Cardiac fibroblast (primary cell): ENCODE measurements at regions not wholly inside any gene's neighbourhood (a gene's known extent, or its start where the extent isn't known, plus 50 kb on each side); places are given as distances from the start of the nearest gene placed in this dataset.

Experiments used
- DNase-seq, 2 donors: peaks; one replicate each; pipeline versions ENCODE4 v3.0.0 to v3.0.0-alpha.2; 2010; ENCODE audit warnings: low read depth in 2 of 2
- H3K4me3 ChIP-seq, 2 donors: replicated peaks in 1 of 2; 1 replicate in 1 of 2; 2 replicates in 1 of 2; pipeline ENCODE4 v1.5.1; 2011; ENCODE audit warnings: low read depth in 2 of 2, low read length in 2 of 2, mild to moderate bottlenecking in 2 of 2, moderate library complexity in 1 of 2
- CTCF ChIP-seq: IDR thresholded peaks from one replicate; pipeline ENCODE4 v1.5.1; 2011; ENCODE audit warnings: low read depth, mild to moderate bottlenecking, low read length, inconsistent platforms

GRCh38 chr13:78845656-78846365 is 186.9 kb upstream of the OBI1 start:
- DNase-seq: no peak
- no peak overlapping the region for H3K4me3 ChIP-seq
- TF ChIP-seq CTCF: no peak

DNA sequence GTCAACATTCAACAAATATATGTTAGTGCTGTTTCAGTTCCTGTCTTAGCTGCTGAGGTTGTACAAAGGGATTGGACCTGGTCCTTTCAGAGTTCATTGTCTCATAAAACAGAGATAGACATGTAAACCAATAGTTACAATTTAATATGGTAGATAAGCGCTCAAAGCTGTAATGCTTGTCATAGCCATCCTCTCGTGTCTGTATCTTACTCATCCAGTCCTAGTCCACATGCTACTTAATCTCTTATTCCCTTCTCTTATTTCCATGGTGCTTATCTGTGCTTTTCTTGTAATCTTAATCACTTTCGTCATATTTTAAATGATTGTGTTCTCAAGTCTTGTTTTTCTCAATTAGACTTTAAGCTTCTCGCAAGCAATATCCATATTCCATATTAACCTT is 185.2 kb upstream of the OBI1 start:
- TF ChIP-seq CTCF: no peak
- no peak overlapping the region for H3K4me3 ChIP-seq
- no peak for DNase-seq

DNA sequence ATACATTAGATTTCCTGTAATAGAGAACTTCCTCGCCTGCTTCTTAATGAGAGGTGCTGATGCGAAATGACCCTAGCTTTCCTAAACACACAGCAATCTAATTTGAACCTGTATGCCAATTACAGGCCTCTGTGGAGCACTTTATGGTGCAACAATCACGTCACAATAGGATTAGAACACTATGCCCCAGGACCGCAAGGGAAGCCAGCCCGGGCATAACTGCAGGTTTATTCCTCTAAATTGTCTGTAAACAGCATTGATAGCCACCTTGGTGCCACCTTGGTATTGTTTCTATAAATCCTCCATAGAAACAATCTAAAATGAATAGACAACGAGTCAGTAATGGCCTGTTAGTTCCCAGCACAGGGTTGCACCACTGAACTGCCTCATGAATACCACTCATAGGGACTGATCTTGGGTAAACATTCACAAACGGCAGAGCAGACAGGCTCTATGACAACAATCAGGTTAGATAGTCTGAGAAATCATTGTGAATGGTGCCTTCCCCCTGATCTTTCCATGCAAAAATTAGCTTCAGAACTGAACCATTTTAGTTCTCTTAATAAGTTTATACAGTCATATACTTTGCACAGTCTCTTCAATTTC is 182.5 kb upstream of the OBI1 start:
- no peak for DNase-seq
- no peak for TF ChIP-seq CTCF
- no peak overlapping the region for H3K4me3 ChIP-seq

DNA sequence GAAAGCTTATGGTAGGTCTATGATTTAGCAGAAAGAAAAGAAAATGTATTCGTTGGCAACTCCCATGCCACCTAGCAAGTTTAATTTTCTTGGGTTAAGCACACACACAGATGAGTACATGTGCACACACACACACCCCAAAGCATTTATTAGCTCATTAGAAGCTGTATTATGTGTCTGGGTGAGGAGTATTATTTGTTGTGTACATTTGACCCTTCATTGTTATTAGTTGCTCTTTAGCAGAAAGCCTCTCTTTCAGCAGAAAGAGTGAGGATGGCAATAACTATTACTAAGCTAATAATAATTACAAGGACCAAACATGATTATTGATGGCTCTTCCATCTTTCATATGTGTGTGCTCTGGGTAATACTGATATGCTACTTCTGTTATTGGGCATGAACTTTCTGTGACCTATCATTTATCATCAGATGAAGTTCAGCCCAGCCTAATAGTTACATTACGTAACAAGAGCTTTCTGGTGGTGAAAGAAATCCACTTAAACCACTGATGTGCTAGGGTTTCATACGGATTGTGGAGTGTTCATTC is 177.4 kb upstream of the OBI1 start:
- no peak for DNase-seq
- no peak overlapping the region for H3K4me3 ChIP-seq
- no peak for TF ChIP-seq CTCF

GRCh38 chr13:78832461-78832860 is 173.5 kb upstream of the OBI1 start:
- no peak for DNase-seq
- H3K4me3 ChIP-seq: no peak overlapping the region
- TF ChIP-seq CTCF: no peak

GRCh38 chr13:78830508-78830907 is 171.6 kb upstream of the OBI1 start:
- DNase-seq: no peak
- no peak overlapping the region for H3K4me3 ChIP-seq
- TF ChIP-seq CTCF: no peak
